HL-60 (cell line): ENCODE measurements at regions not wholly inside any gene's neighbourhood (a gene's known extent, or its start where the extent isn't known, plus 50 kb on each side); places are given as distances from the start of the nearest gene placed in this dataset.

Experiments used
- DNase-seq, 2 experiments: peaks; one replicate each; pipeline ENCODE4 v3.0.0-alpha.2; 2010 to 2020; ENCODE audit warnings: low read depth in 1 of 2, low spot score in 1 of 2
- H3K27ac ChIP-seq: fragments of 250-450 bp; sonication (Bioruptor Pico); replicated peaks from 2 replicates; pipeline ENCODE4 v1.5.1; 2020; ENCODE audit warnings: mild to moderate bottlenecking, moderate library complexity
- H3K27me3 ChIP-seq: fragments of 250-450 bp; sonication (Bioruptor Pico); 2 replicates; pipeline ENCODE4 v1.5.1; 2021; ENCODE audit warnings: mild to moderate bottlenecking, moderate library complexity; ENCODE audit not compliant: insufficient read depth, poor library complexity, severe bottlenecking
- H3K4me3 ChIP-seq: replicated peaks from 2 replicates; pipeline ENCODE4 v1.5.1; 2011; ENCODE audit warnings: mild to moderate bottlenecking, control low read depth, low read length; ENCODE audit not compliant: insufficient read depth
- GABPA ChIP-seq: IDR thresholded peaks from 2 replicates; pipeline ENCODE4 v1.6.1; 2012; ENCODE audit warnings: low read depth
- POLR2AphosphoS5 ChIP-seq: IDR thresholded peaks from 2 replicates; pipeline ENCODE4 v1.6.1; 2012; ENCODE audit warnings: low read depth
- REST ChIP-seq: IDR thresholded peaks from 2 replicates; pipeline ENCODE4 v1.6.1; 2012; ENCODE audit warnings: low read depth; ENCODE audit not compliant: insufficient replicate concordance
- SPI1 ChIP-seq: IDR thresholded peaks from 2 replicates; pipeline ENCODE4 v1.6.1; 2012; ENCODE audit warnings: low read depth, mild to moderate bottlenecking, borderline replicate concordance
- TF ChIP-seq, protein P1 (sequence below): IDR thresholded peaks from one replicate; pipeline ENCODE4 v1.5.1; 2011; ENCODE audit warnings: low read length, control low read depth, inconsistent platforms; ENCODE audit not compliant: insufficient read depth

DNA sequence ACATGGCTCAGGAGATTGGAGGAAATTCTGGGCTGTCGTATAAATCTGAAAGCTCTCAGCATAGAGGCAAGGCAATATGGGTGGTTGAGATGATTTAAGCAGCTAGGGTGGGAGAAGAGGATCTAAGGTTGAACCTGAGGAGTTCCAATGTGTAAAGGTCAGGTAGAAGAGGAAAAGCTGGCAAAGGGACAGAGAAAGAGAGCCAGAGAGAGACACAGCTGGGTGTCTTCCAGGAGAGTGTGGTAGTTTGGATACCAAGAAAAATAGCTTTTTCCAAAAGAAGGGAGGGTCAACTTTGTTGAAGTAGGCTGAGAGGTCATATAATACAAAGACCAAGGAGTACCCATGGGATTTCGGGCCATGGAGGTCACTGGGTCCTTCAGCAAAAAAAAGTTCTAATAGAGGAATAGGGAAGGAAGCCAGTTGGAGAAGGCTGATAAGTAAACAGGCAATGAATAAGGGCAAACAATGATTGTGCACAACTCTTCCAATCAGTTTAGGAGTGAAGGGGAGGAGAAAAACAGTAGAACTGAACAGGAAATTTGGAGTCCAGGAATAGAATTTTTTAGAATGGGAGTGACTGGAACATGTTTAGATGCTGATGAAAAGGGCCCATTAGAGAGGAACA lies 135.1 kb downstream of the QRSL1 start:
- no peak overlapping the region for H3K27ac ChIP-seq
- H3K27me3 ChIP-seq, result no peaks in the 10 kb centered on the region
- no peak overlapping the region for H3K4me3 ChIP-seq
- TF ChIP-seq REST, result no peak
- TF ChIP-seq POLR2AphosphoS5, result no peak
- no peak for TF ChIP-seq SPI1
- TF ChIP-seq, protein P1, sequence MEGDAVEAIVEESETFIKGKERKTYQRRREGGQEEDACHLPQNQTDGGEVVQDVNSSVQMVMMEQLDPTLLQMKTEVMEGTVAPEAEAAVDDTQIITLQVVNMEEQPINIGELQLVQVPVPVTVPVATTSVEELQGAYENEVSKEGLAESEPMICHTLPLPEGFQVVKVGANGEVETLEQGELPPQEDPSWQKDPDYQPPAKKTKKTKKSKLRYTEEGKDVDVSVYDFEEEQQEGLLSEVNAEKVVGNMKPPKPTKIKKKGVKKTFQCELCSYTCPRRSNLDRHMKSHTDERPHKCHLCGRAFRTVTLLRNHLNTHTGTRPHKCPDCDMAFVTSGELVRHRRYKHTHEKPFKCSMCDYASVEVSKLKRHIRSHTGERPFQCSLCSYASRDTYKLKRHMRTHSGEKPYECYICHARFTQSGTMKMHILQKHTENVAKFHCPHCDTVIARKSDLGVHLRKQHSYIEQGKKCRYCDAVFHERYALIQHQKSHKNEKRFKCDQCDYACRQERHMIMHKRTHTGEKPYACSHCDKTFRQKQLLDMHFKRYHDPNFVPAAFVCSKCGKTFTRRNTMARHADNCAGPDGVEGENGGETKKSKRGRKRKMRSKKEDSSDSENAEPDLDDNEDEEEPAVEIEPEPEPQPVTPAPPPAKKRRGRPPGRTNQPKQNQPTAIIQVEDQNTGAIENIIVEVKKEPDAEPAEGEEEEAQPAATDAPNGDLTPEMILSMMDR, result no peak
- no peak for TF ChIP-seq GABPA
- DNase-seq, result no peak

GRCh38 chr6:106763361-106763760 lies 134.0 kb downstream of the QRSL1 start:
- H3K27ac ChIP-seq, result no peak overlapping the region
- no peak overlapping the region for H3K4me3 ChIP-seq
- DNase-seq, result no peak
- H3K27me3 ChIP-seq, result no peaks in the 10 kb centered on the region
- TF ChIP-seq SPI1, result no peak
- TF ChIP-seq GABPA, result no peak
- TF ChIP-seq, protein P1, result no peak
- no peak for TF ChIP-seq REST
- no peak for TF ChIP-seq POLR2AphosphoS5

GRCh38 chr6:106761160-106761559 lies 131.8 kb downstream of the QRSL1 start:
- TF ChIP-seq, protein P1, result no peak
- TF ChIP-seq POLR2AphosphoS5 (no peak), REST (no peak), SPI1 (no peak), GABPA (no peak)
- Histone ChIP-seq H3K27ac (no peak overlapping the region), H3K27me3 (no peaks in the 10 kb centered on the region), H3K4me3 (no peak overlapping the region)
- no peak for DNase-seq
